PC-9 (cell line): ENCODE measurements at regions not wholly inside any gene's neighbourhood (a gene's known extent, or its start where the extent isn't known, plus 50 kb on each side); places are given as distances from the start of the nearest gene placed in this dataset.

Source experiments
- BruUV-seq: library from RNA; stranded (reverse); fragments of 400-500 nt; replicated peaks from 2 replicates; lab custom pipeline; 2021; lab: Mats Ljungman, UMichigan
- CTCF ChIA-PET: fragments of 300-600 bp; sonication (Branson Sonifier 250); formaldehyde crosslinking; loops from one replicate; lab custom pipeline; 2022; ENCODE audit warnings: antibody characterized with exemption; lab: Charles Lee
- POLR2A ChIA-PET: fragments of 300-600 bp; sonication (Branson Sonifier 250); formaldehyde crosslinking; loops from one replicate; lab custom pipeline; 2022; ENCODE audit warnings: antibody characterized with exemption; ENCODE audit not compliant: unreplicated experiment; lab: Charles Lee
- DNase-seq, 2 experiments: peaks; one replicate each; pipeline versions ENCODE4 v3.0.0 to v3.0.0-alpha.2; 2015 to 2022; ENCODE audit warnings: mixed read lengths in 1 of 2
- H2AFZ ChIP-seq: fragments of 200-600 bp; sonication (generic); 2 replicates; pipeline ENCODE4 v1.8.1; 2017; ENCODE audit warnings: antibody characterized with exemption
- H3F3A ChIP-seq: fragments of 200-600 bp; sonication (generic); 2 replicates; pipeline ENCODE4 v1.8.1; 2017; ENCODE audit warnings: antibody characterized with exemption, mild to moderate bottlenecking, low read depth; ENCODE audit not compliant: insufficient read depth
- H3K27ac ChIP-seq: fragments of 200-600 bp; sonication (generic); 2 replicates; pipeline ENCODE4 v1.6.1; 2016; ENCODE audit warnings: mixed run types
- H3K27me3 ChIP-seq: fragments of 200-600 bp; sonication (generic); 2 replicates; pipeline ENCODE4 v1.6.1; 2016; ENCODE audit warnings: low read depth, mixed run types; ENCODE audit not compliant: insufficient read depth
- H3K36me3 ChIP-seq: fragments of 200-600 bp; sonication (generic); 2 replicates; pipeline ENCODE4 v1.6.1; 2016; ENCODE audit warnings: low read depth, mixed run types
- H3K4me1 ChIP-seq: fragments of 200-600 bp; sonication (generic); replicated peaks from 2 replicates; pipeline ENCODE4 v1.6.1; 2016; ENCODE audit warnings: mixed run types; ENCODE audit not compliant: insufficient read depth
- H3K4me2 ChIP-seq: fragments of 200-600 bp; sonication (generic); 2 replicates; pipeline ENCODE4 v1.6.1; 2017; ENCODE audit warnings: mixed run types
- H3K4me3 ChIP-seq: fragments of 200-600 bp; sonication (generic); 2 replicates; pipeline ENCODE4 v1.6.1; 2016; ENCODE audit warnings: mixed run types
- H3K79me2 ChIP-seq: fragments of 200-600 bp; sonication (generic); 2 replicates; pipeline ENCODE4 v1.6.1; 2017; ENCODE audit warnings: low read depth, mixed run types
- H3K9me2 ChIP-seq: fragments of 200-600 bp; sonication (generic); 2 replicates; pipeline ENCODE4 v1.8.1; 2017; ENCODE audit warnings: mild to moderate bottlenecking; ENCODE audit not compliant: insufficient read depth
- H3K9me3 ChIP-seq: fragments of 200-600 bp; sonication (generic); 2 replicates; pipeline ENCODE4 v1.8.1; 2016; ENCODE audit warnings: low read depth; ENCODE audit not compliant: insufficient read depth
- H4K20me1 ChIP-seq: fragments of 200-600 bp; sonication (generic); 2 replicates; pipeline ENCODE4 v1.8.1; 2017; ENCODE audit not compliant: insufficient read depth
- EZH2 ChIP-seq: fragments of 200-600 bp; sonication (generic); IDR thresholded peaks from 2 replicates; pipeline ENCODE4 v1.8.0; 2017; ENCODE audit warnings: antibody characterized with exemption, low read depth
- intact Hi-C: fragments of 100-400 bp; cut with micrococcal nuclease; formaldehyde crosslinking; loops from one replicate; pipeline ENCODE4 v1.10.0; 2022; ENCODE audit not compliant: unreplicated experiment
- TF ChIP-seq, protein P1 (sequence below): fragments of 200-600 bp; sonication (generic); conservative IDR thresholded peaks from 2 replicates; pipeline ENCODE4 v1.6.1; 2017; ENCODE audit warnings: mixed run types, antibody characterized with exemption, mild to moderate bottlenecking, moderate library complexity

- DNase-seq = no peak
- ChIA-PET POLR2A (no interaction called here), CTCF (no interaction called here)
- no TSS peak for BruUV-seq
- Histone ChIP-seq H3K4me1 (no peaks in the 10 kb centered on the region), H3K79me2 (no peaks in the 10 kb centered on the region), H4K20me1 (no peaks in the 10 kb centered on the region), H3K27ac (no peak overlapping the region), H3K9me2 (no peaks in the 10 kb centered on the region), H3K4me3 (no peak overlapping the region), H2AFZ (no peak overlapping the region), H3K4me2 (no peak overlapping the region), H3K9me3 (no peaks in the 10 kb centered on the region), H3F3A (no peaks in the 10 kb centered on the region), H3K27me3 (no peaks in the 10 kb centered on the region), H3K36me3 (no peaks in the 10 kb centered on the region)
- intact Hi-C loops = no loop called here
- TF ChIP-seq EZH2 = no peak
These were observed 850.3 kb upstream of the FOXG1 start for GRCh38 chr14:27916326-27916725.

DNA sequence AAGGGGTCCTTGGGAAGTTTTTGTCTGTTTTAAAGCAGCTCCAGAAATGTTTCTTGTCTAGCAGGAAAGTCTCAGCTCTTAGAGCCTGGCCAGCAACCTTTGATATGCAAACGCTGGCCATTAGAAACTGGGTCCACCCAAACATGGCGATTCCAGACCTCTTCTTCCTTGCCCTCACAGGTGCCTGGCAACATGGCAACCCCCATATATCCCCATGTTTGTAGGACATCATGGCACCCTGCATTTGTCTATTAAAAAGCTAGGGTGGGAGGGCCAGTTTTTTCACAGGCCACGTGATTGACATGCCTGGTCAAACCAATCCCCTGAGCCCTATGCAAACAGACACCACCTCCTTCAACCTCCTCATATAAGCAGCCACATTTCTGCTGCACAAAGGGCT is 848.7 kb upstream of the FOXG1 start:
- TF ChIP-seq, protein P1, sequence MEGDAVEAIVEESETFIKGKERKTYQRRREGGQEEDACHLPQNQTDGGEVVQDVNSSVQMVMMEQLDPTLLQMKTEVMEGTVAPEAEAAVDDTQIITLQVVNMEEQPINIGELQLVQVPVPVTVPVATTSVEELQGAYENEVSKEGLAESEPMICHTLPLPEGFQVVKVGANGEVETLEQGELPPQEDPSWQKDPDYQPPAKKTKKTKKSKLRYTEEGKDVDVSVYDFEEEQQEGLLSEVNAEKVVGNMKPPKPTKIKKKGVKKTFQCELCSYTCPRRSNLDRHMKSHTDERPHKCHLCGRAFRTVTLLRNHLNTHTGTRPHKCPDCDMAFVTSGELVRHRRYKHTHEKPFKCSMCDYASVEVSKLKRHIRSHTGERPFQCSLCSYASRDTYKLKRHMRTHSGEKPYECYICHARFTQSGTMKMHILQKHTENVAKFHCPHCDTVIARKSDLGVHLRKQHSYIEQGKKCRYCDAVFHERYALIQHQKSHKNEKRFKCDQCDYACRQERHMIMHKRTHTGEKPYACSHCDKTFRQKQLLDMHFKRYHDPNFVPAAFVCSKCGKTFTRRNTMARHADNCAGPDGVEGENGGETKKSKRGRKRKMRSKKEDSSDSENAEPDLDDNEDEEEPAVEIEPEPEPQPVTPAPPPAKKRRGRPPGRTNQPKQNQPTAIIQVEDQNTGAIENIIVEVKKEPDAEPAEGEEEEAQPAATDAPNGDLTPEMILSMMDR = no peak
- no peak for TF ChIP-seq EZH2
- Histone ChIP-seq H3K4me1 (no peaks in the 10 kb centered on the region), H4K20me1 (no peaks in the 10 kb centered on the region), H3K9me2 (no peaks in the 10 kb centered on the region), H3K36me3 (no peaks in the 10 kb centered on the region), H2AFZ (no peak overlapping the region), H3K27ac (no peak overlapping the region), H3K27me3 (no peaks in the 10 kb centered on the region), H3K9me3 (no peaks in the 10 kb centered on the region), H3K79me2 (no peaks in the 10 kb centered on the region), H3F3A (no peaks in the 10 kb centered on the region), H3K4me2 (no peak overlapping the region), H3K4me3 (no peak overlapping the region)
- BruUV-seq = no TSS peak
- intact Hi-C loops = no loop called here
- no peak for DNase-seq
- ChIA-PET POLR2A (no interaction called here), CTCF (no interaction called here)

DNA sequence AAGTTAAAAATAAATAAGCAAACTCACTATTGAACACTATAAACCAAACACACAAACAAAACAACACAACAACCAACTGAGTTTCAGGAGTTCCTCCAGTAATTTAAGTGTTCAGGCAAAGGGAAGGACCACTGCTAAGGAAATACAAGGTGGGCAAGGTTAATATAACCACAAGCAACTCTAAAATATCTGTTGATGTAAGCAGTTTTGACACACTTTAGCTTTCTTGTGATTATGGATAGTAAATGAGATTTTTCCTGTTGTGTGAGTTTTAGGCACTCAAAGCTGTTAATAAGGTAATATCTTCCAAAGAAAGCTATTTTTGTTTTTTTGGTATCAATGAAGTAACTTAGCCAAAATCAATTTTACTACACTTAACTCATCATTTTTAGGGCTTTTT is 839.1 kb upstream of the FOXG1 start:
- Histone ChIP-seq H3F3A (no peaks in the 10 kb centered on the region), H3K79me2 (no peaks in the 10 kb centered on the region), H3K9me2 (no peaks in the 10 kb centered on the region), H3K27me3 (no peaks in the 10 kb centered on the region), H3K27ac (no peak overlapping the region), H3K36me3 (no peaks in the 10 kb centered on the region), H3K9me3 (no peaks in the 10 kb centered on the region), H3K4me2 (no peak overlapping the region), H3K4me3 (no peak overlapping the region), H2AFZ (no peak overlapping the region), H4K20me1 (no peaks in the 10 kb centered on the region), H3K4me1 (no peaks in the 10 kb centered on the region)
- TF ChIP-seq, protein P1 = no peak
- TF ChIP-seq EZH2 = no peak
- POLR2A ChIA-PET = no interaction called here
- no peak for DNase-seq
- intact Hi-C loops = no loop called here
- CTCF ChIA-PET = no interaction called here
- BruUV-seq = no TSS peak

- H3K9me3 ChIP-seq = no peaks in the 10 kb centered on the region
- no TSS peak for BruUV-seq
- ChIA-PET CTCF (no interaction called here), POLR2A (no interaction called here)
- intact Hi-C loops = no loop called here
- TF ChIP-seq, protein P1 = no peak
- no peak for TF ChIP-seq EZH2
- H3K9me2 ChIP-seq = no peaks in the 10 kb centered on the region
- H4K20me1 ChIP-seq = no peaks in the 10 kb centered on the region
- H3F3A ChIP-seq = no peaks in the 10 kb centered on the region
- H3K4me2 ChIP-seq = no peak overlapping the region
- no peak overlapping the region for H3K27ac ChIP-seq
- no peaks in the 10 kb centered on the region for H3K36me3 ChIP-seq
- H3K27me3 ChIP-seq = no peaks in the 10 kb centered on the region
- H3K79me2 ChIP-seq = no peaks in the 10 kb centered on the region
- H3K4me3 ChIP-seq = no peak overlapping the region
- no peak overlapping the region for H2AFZ ChIP-seq
- no peak for DNase-seq
- H3K4me1 ChIP-seq = no peaks in the 10 kb centered on the region
These were observed 836.7 kb upstream of the FOXG1 start for GRCh38 chr14:27929797-27930347.
